Hepatocyte (in vitro differentiated cells): ENCODE measurements at regions not wholly inside any gene's neighbourhood (a gene's known extent, or its start where the extent isn't known, plus 50 kb on each side); places are given as distances from the start of the nearest gene placed in this dataset.

Experiments
- EZH2 ChIP-seq: fragments of 200-600 bp; sonication (generic); IDR thresholded peaks from 2 replicates; pipeline ENCODE4 v1.6.1; 2016; ENCODE audit warnings: antibody characterized with exemption, mild to moderate bottlenecking, borderline replicate concordance
- TF ChIP-seq, protein P1 (sequence below): fragments of 200-600 bp; sonication (generic); IDR thresholded peaks from 2 replicates; pipeline ENCODE4 v1.5.1; 2016; ENCODE audit warnings: antibody characterized with exemption, mild to moderate bottlenecking; ENCODE audit not compliant: poor library complexity

DNA sequence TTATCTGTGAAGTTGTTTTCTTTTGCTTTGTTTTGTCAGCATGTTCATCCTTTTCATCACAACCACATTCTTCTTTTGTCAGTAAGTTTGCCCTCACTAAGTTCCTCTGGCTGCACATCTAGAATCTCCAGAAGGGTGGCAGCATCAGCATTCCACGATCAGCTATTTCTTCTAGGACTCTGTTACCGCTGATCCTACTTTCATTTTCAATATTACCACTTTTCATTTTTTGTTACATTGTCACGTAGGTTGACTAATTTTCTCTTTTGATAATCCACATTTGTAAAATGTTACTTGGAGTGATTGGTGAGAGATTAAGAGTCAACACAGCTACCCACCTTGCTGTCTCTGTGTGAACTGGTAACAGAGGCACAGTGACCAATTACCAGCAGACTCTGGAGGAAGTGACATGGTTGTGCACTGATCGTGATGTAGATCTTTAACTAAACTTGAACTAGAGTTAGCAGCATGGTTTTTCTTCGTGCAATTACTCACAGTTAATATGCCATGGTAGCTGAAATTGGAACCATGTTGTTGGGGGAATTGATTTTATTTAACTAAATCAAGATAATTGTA is 307.9 kb upstream of the SLC35B3 start:
- TF ChIP-seq, protein P1, sequence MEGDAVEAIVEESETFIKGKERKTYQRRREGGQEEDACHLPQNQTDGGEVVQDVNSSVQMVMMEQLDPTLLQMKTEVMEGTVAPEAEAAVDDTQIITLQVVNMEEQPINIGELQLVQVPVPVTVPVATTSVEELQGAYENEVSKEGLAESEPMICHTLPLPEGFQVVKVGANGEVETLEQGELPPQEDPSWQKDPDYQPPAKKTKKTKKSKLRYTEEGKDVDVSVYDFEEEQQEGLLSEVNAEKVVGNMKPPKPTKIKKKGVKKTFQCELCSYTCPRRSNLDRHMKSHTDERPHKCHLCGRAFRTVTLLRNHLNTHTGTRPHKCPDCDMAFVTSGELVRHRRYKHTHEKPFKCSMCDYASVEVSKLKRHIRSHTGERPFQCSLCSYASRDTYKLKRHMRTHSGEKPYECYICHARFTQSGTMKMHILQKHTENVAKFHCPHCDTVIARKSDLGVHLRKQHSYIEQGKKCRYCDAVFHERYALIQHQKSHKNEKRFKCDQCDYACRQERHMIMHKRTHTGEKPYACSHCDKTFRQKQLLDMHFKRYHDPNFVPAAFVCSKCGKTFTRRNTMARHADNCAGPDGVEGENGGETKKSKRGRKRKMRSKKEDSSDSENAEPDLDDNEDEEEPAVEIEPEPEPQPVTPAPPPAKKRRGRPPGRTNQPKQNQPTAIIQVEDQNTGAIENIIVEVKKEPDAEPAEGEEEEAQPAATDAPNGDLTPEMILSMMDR = no peak
- TF ChIP-seq EZH2 = no peak
